IMR-90 (cell line): ENCODE measurements at regions not wholly inside any gene's neighbourhood (a gene's known extent, or its start where the extent isn't known, plus 50 kb on each side); places are given as distances from the start of the nearest gene placed in this dataset.

ENCODE experiments used
- ATAC-seq: fragments of 200-7000 bp; cut with Tn5 transposase; 2 replicates; pipeline ENCODE4 v1.9.1; 2020; ENCODE audit warnings: low read depth, mild to moderate bottlenecking, moderate library complexity
- BruUV-seq: library from RNA; stranded (reverse); fragments of 400-500 nt; replicated peaks from 2 replicates; lab custom pipeline; 2021; lab: Mats Ljungman, UMichigan
- CTCF ChIA-PET: fragments of 300-600 bp; formaldehyde crosslinking; extraction: SDS; loops from one replicate; lab custom pipeline; 2021; ENCODE audit warnings: antibody characterized with exemption; lab: Yijun Ruan, JAX
- POLR2A ChIA-PET: fragments of 300-600 bp; sonication (Branson Sonifier 250); formaldehyde crosslinking; loops from one replicate; lab custom pipeline; 2022; ENCODE audit warnings: antibody characterized with exemption; ENCODE audit not compliant: unreplicated experiment; lab: Charles Lee
- DNase-seq: peaks from one replicate; pipeline ENCODE4 v3.0.0; 2013
- H2AFZ ChIP-seq: replicated peaks from 2 replicates; pipeline ENCODE3; 2013; ENCODE audit warnings: low read length, mild to moderate bottlenecking; ENCODE audit not compliant: poor library complexity
- H2AK5ac ChIP-seq: 2 replicates; pipeline ENCODE4 v1.6.1; 2013; ENCODE audit warnings: low read depth, low read length, inconsistent platforms
- H2AK9ac ChIP-seq: replicated peaks from 2 replicates; pipeline ENCODE3; 2013; ENCODE audit warnings: mild to moderate bottlenecking, low read depth, low read length, moderate library complexity; ENCODE audit not compliant: poor library complexity
- H2BK120ac ChIP-seq: 2 replicates; pipeline ENCODE4 v1.6.1; 2013; ENCODE audit warnings: low read depth, low read length, inconsistent platforms
- H2BK15ac ChIP-seq: 3 replicates; pipeline ENCODE4 v1.6.1; 2013; ENCODE audit warnings: low read depth, low read length, inconsistent platforms
- H2BK20ac ChIP-seq: 2 replicates; pipeline ENCODE4 v1.6.1; 2013; ENCODE audit warnings: low read depth, mild to moderate bottlenecking, inconsistent platforms, low read length, moderate library complexity
- H2BK5ac ChIP-seq: 2 replicates; pipeline ENCODE4 v1.6.1; 2013; ENCODE audit warnings: mild to moderate bottlenecking, low read depth, low read length, inconsistent platforms; ENCODE audit not compliant: poor library complexity, severe bottlenecking
- H3K14ac ChIP-seq: replicated peaks from 2 replicates; pipeline ENCODE4 v1.6.1; 2013; ENCODE audit warnings: low read depth, low read length, inconsistent platforms
- H3K18ac ChIP-seq: 2 replicates; pipeline ENCODE4 v1.6.1; 2013; ENCODE audit warnings: low read depth, low read length, control low read depth
- H3K23ac ChIP-seq: 2 replicates; pipeline ENCODE4 v1.6.1; 2013; ENCODE audit warnings: low read depth, low read length, inconsistent platforms
- H3K27ac ChIP-seq: 2 replicates; pipeline ENCODE4 v1.5.1; 2013; ENCODE audit warnings: mild to moderate bottlenecking, control low read depth, low read length; ENCODE audit not compliant: insufficient read depth
- H3K27me3 ChIP-seq: 2 replicates; pipeline ENCODE4 v1.6.1; 2013; ENCODE audit warnings: low read length; ENCODE audit not compliant: control insufficient read depth, insufficient read depth
- H3K36me3 ChIP-seq: 2 replicates; pipeline ENCODE4 v1.6.1; 2013; ENCODE audit warnings: low read length, mixed read lengths; ENCODE audit not compliant: control insufficient read depth, insufficient read depth
- H3K4ac ChIP-seq: 2 replicates; pipeline ENCODE4 v1.6.1; 2013; ENCODE audit warnings: low read depth, low read length, inconsistent platforms
- H3K4me1 ChIP-seq: 2 replicates; pipeline ENCODE4 v1.6.1; 2013; ENCODE audit warnings: low read length, mixed read lengths; ENCODE audit not compliant: control insufficient read depth, insufficient read depth
- H3K4me2 ChIP-seq: 2 replicates; pipeline ENCODE4 v1.6.1; 2013; ENCODE audit warnings: low read depth, mild to moderate bottlenecking, control low read depth, low read length, moderate library complexity
- H3K4me3 ChIP-seq: 2 replicates; pipeline ENCODE4 v1.5.1; 2013; ENCODE audit warnings: low read depth, mild to moderate bottlenecking, control low read depth, low read length, moderate library complexity; ENCODE audit not compliant: insufficient read depth
- H3K56ac ChIP-seq: 2 replicates; pipeline ENCODE4 v1.6.1; 2013; ENCODE audit warnings: low read length, inconsistent platforms; ENCODE audit not compliant: insufficient read depth; ENCODE audit errors: extremely low read depth
- H3K79me1 ChIP-seq, 2 experiments: 2 replicates each; pipeline ENCODE4 v1.6.1; 2013; ENCODE audit warnings: low read length in 2 of 2, inconsistent platforms in 1 of 2, low read depth in 1 of 2
- H3K9ac ChIP-seq: 2 replicates; pipeline ENCODE4 v1.6.1; 2013; ENCODE audit warnings: low read depth, low read length, control low read depth
- H3K9me1 ChIP-seq: 2 replicates; pipeline ENCODE4 v1.6.1; 2013; ENCODE audit warnings: low read length, inconsistent platforms; ENCODE audit not compliant: insufficient read depth
- H3K9me3 ChIP-seq: 2 replicates; pipeline ENCODE4 v1.6.1; 2013; ENCODE audit warnings: low read length; ENCODE audit not compliant: control insufficient read depth, insufficient read depth
- H4K20me1 ChIP-seq: 2 replicates; pipeline ENCODE4 v1.6.1; 2013; ENCODE audit warnings: low read length, inconsistent platforms; ENCODE audit not compliant: insufficient read depth
- H4K5ac ChIP-seq: 2 replicates; pipeline ENCODE4 v1.6.1; 2013; ENCODE audit warnings: mild to moderate bottlenecking, low read depth, low read length, control low read depth
- H4K8ac ChIP-seq, 2 experiments: 2 replicates each; pipeline ENCODE4 v1.6.1; 2013; ENCODE audit warnings: low read depth in 2 of 2, low read length in 2 of 2, control low read depth in 1 of 2, inconsistent platforms in 1 of 2
- H4K91ac ChIP-seq: 2 replicates; pipeline ENCODE4 v1.6.1; 2013; ENCODE audit warnings: low read depth, low read length, inconsistent platforms; ENCODE audit not compliant: insufficient read depth
- BHLHE40 ChIP-seq: fragments of 150-350 bp; IDR thresholded peaks from 2 replicates; pipeline ENCODE4 v1.6.1; 2016; ENCODE audit warnings: mild to moderate bottlenecking, low read depth, low read length
- WGBS, 2 experiments: methylation state at CpG; one replicate each; pipeline versions ENCODE4 v1.1.5 to v1.1.7; 2013; ENCODE audit warnings: missing lambda C conversion rate in 2 of 2; ENCODE audit not compliant: insufficient read length in 1 of 2; ENCODE audit errors: extremely low coverage in 2 of 2; 5-methylcytosine and 5-hydroxymethylcytosine counted together
- dilution Hi-C: fragments of 300-500 bp; cut with HindIII; formaldehyde crosslinking; loops from one replicate; pipeline ENCODE4 v1.14.3; 2018; ENCODE audit warnings: low sequenced_read_pairs; ENCODE audit not compliant: unreplicated experiment
- in situ Hi-C: fragments of 300-500 bp; cut with MboI; formaldehyde crosslinking; loops from 3 replicates; pipeline ENCODE4 v1.14.3; 2019; ENCODE audit warnings: low sequenced_read_pairs, inconsistent platforms, mixed read lengths
- intact Hi-C: fragments of 100-400 bp; cut with micrococcal nuclease; formaldehyde crosslinking; loops from 2 replicates; pipeline ENCODE4 v1.10.0; 2022
- TF ChIP-seq, protein P1 (sequence below): conservative IDR thresholded peaks from 2 replicates; pipeline ENCODE4 v1.5.1; 2012; ENCODE audit warnings: mild to moderate bottlenecking, low read depth, low read length, improper control_type of control experiment

DNA sequence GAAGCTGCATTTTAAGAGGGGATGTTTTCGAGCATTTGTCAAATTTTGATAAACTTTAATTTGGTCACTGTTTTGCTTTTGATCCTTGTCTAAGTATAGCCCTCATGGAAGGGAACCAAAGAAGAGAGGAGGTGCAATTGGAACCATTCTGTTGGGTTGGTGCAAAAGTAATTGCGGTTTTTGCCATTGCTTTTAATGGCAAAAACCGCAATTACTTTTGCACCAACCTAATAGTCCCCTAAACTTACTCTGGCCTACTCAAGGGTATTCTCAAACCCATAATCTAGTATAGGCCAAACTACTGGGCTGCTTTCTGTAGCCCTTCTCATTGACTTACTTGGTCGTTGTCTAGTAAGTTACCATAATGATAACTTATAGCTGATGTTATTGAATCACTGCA, 634.7 kb downstream of the MAFB start:
- no peak overlapping the region for H3K18ac ChIP-seq
- no peak overlapping the region for H4K5ac ChIP-seq
- no peaks in the 10 kb centered on the region for H3K9me3 ChIP-seq
- no peak overlapping the region for H3K27ac ChIP-seq
- no peak overlapping the region for H3K23ac ChIP-seq
- no peak overlapping the region for H2BK120ac ChIP-seq
- BruUV-seq: no TSS peak
- H2BK15ac ChIP-seq: no peak overlapping the region
- no peak overlapping the region for H2BK5ac ChIP-seq
- CTCF ChIA-PET: no interaction called here
- no peak overlapping the region for H2BK20ac ChIP-seq
- H3K4me2 ChIP-seq: no peak overlapping the region
- TF ChIP-seq, protein P1, sequence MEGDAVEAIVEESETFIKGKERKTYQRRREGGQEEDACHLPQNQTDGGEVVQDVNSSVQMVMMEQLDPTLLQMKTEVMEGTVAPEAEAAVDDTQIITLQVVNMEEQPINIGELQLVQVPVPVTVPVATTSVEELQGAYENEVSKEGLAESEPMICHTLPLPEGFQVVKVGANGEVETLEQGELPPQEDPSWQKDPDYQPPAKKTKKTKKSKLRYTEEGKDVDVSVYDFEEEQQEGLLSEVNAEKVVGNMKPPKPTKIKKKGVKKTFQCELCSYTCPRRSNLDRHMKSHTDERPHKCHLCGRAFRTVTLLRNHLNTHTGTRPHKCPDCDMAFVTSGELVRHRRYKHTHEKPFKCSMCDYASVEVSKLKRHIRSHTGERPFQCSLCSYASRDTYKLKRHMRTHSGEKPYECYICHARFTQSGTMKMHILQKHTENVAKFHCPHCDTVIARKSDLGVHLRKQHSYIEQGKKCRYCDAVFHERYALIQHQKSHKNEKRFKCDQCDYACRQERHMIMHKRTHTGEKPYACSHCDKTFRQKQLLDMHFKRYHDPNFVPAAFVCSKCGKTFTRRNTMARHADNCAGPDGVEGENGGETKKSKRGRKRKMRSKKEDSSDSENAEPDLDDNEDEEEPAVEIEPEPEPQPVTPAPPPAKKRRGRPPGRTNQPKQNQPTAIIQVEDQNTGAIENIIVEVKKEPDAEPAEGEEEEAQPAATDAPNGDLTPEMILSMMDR: no peak
- TF ChIP-seq BHLHE40: no peak
- H2AK5ac ChIP-seq: no peak overlapping the region
- no peak overlapping the region for H3K4me3 ChIP-seq
- DNase-seq (no peak), ATAC-seq (no peak)
- no peak overlapping the region for H3K4ac ChIP-seq
- H4K91ac ChIP-seq: no peak overlapping the region
- H3K27me3 ChIP-seq: no peaks in the 10 kb centered on the region
- no peak overlapping the region for H4K8ac ChIP-seq
- WGBS, 2 experiments: no CpG with 5 or more reads among the region's 4 CpGs
- no peaks in the 10 kb centered on the region for H3K4me1 ChIP-seq
- in situ Hi-C loops (no loop called here), dilution Hi-C loops (no loop called here), intact Hi-C loops (no loop called here)
- no peaks in the 10 kb centered on the region for H3K9me1 ChIP-seq
- H3K36me3 ChIP-seq: no peaks in the 10 kb centered on the region
- no peak overlapping the region for H3K9ac ChIP-seq
- no peak overlapping the region for H2AK9ac ChIP-seq
- H2AFZ ChIP-seq: no peak overlapping the region
- no peak overlapping the region for H3K56ac ChIP-seq
- H4K20me1 ChIP-seq: no peaks in the 10 kb centered on the region
- H3K79me1 ChIP-seq: no peaks in the 10 kb centered on the region
- POLR2A ChIA-PET: no interaction called here
- H3K14ac ChIP-seq: no peak overlapping the region
